ENCODE measurements at regions not wholly inside any gene's neighbourhood (a gene's known extent, or its start where the extent isn't known, plus 50 kb on each side); places are given as distances from the start of the nearest gene placed in this dataset.

DNA sequence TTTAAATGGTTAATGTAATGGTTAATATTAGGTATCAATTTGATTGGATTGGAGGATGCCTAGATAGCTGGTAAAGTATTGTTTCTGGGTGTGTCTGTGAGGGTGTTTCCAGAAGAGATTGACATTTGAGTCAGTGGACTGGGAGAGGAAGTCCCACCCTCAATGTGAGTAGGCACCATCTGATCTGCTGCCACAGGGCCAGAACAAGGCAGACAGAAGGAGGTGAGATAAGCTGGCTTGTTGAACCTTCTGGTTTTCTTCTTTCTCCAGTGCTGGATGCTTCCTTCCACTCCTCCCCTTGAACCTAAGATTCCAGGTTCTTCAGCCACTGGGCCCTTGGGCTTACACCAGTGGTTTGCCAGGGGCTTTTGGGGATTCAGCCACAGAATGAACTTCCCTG lies 756.5 kb upstream of the LRFN5 start:
- Histone ChIP-seq H3K9ac (ENCODE audit: low read length) (no peak overlapping the region), H3K4me1 (ENCODE audit: control insufficient read depth in 1 of 2, insufficient read depth in 2 of 2, low read length in 2 of 2) (no peaks in the 10 kb centered on the region; a peak in 1 of 4 replicates), H3K27me3 (ENCODE audit: insufficient read depth, low read length) (no peaks in the 10 kb centered on the region), H3K27ac (ENCODE audit: low read depth, low read length) (no peak overlapping the region), H3K36me3 (ENCODE audit: control insufficient read depth in 1 of 2, insufficient read depth in 2 of 2, low read length in 2 of 2) (no peaks in the 10 kb centered on the region), H3K79me2 (ENCODE audit: insufficient read depth, low read length) (no peaks in the 10 kb centered on the region), H4K20me1 (ENCODE audit: insufficient read depth) (no peaks in the 10 kb centered on the region), H2AFZ (ENCODE audit: low read depth, low read length, poor library complexity, severe bottlenecking) (no peak overlapping the region), H3K9me2 (ENCODE audit: insufficient read depth) (no peaks in the 10 kb centered on the region), H3K9me3 (ENCODE audit: control insufficient read depth in 1 of 2, insufficient read depth in 1 of 2, low read depth in 1 of 2, low read length in 2 of 2) (peaks cover 0 to 3% of the 10 kb centered on the region in 2 experiments; a peak in 1 of 4 replicates), H3K4me3 (replicated peaks in 1 of 2; ENCODE audit: low read depth in 1 of 2, low read length in 2 of 2) (no peak overlapping the region), H3K4me2 (ENCODE audit: low read length) (0 out of 2 replicates have a peak overlapping the region, but pooled peaks have one; percentile 0)
- ChIA-PET RAD21 (ENCODE audit: low non-redundant PET in 1 of 2, low total read pairs in 2 of 2, uncharacterized antibody in 2 of 2, unreplicated experiment in 2 of 2) (no interaction called here), CTCF (no interaction called here), POLR2A (no interaction called here)
- TF ChIP-seq SIN3A (IDR thresholded peaks at IDR 0.05; ENCODE audit: low read depth): no peak
- TF ChIP-seq REST (IDR thresholded peaks at IDR 0.05; ENCODE audit: low read depth): no peak
- no peak for TF ChIP-seq CTCF (IDR thresholded peaks at IDR 0.05 in 2 of 3, conservative IDR thresholded peaks at IDR 0.05 in 1 of 3; ENCODE audit: borderline replicate concordance in 1 of 3, insufficient read depth in 1 of 3, low read depth in 2 of 3, low read length in 2 of 3)
- no peak for TF ChIP-seq FOSL1 (IDR thresholded peaks at IDR 0.05; ENCODE audit: low read depth)
- no peak for TF ChIP-seq CEBPB (IDR thresholded peaks at IDR 0.05; ENCODE audit: low read depth)
- TF ChIP-seq, protein P1, sequence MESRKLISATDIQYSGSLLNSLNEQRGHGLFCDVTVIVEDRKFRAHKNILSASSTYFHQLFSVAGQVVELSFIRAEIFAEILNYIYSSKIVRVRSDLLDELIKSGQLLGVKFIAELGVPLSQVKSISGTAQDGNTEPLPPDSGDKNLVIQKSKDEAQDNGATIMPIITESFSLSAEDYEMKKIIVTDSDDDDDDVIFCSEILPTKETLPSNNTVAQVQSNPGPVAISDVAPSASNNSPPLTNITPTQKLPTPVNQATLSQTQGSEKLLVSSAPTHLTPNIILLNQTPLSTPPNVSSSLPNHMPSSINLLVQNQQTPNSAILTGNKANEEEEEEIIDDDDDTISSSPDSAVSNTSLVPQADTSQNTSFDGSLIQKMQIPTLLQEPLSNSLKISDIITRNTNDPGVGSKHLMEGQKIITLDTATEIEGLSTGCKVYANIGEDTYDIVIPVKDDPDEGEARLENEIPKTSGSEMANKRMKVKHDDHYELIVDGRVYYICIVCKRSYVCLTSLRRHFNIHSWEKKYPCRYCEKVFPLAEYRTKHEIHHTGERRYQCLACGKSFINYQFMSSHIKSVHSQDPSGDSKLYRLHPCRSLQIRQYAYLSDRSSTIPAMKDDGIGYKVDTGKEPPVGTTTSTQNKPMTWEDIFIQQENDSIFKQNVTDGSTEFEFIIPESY (IDR thresholded peaks at IDR 0.05; ENCODE audit: extremely low read depth, insufficient replicate concordance, low read length): no peak
- no peak for TF ChIP-seq JUND (IDR thresholded peaks at IDR 0.05)
- TF ChIP-seq CBX3 (IDR thresholded peaks at IDR 0.05; ENCODE audit: low read depth): no peak
- no TSS peak for BruUV-seq (replicated peaks)
- DNase-seq (ENCODE audit: low read depth, low spot score): no peak
- intact Hi-C loops (cut with micrococcal nuclease): no loop called here
- peak; percentile 34; the same call in 1 of the 2 replicates for ATAC-seq
